HG02588 (cell line): ENCODE measurements at regions not wholly inside any gene's neighbourhood (a gene's known extent, or its start where the extent isn't known, plus 50 kb on each side); places are given as distances from the start of the nearest gene placed in this dataset.
"Not testable (repeated sequence)": the region's sequence is repeated elsewhere in the genome, so short reads cannot be mapped to it uniquely, and the experiment has no call there.

Experiments used
- ATAC-seq: cut with Tn5 transposase; IDR thresholded peaks from one replicate; pipeline ENCODE4 v1.9.1; 2021; ENCODE audit warnings: mild to moderate bottlenecking, moderate library complexity; ENCODE audit not compliant: unreplicated experiment

- no peak for ATAC-seq
Observed at GRCh38 chr3:182388506-182388905, 404.8 kb upstream of the ATP11B start.

GRCh38 chr3:182389071-182389815, 404.1 kb upstream of the ATP11B start:
- ATAC-seq, result no peak

GRCh38 chr3:182390421-182390820, 402.9 kb upstream of the ATP11B start:
- ATAC-seq, result no peak

GRCh38 chr3:182392182-182392937, 400.9 kb upstream of the ATP11B start:
- ATAC-seq, result no peak

GRCh38 chr3:182393151-182393550, 400.2 kb upstream of the ATP11B start:
- no peak for ATAC-seq

- no peak for ATAC-seq
Observed at GRCh38 chr3:182393830-182394367, 399.4 kb upstream of the ATP11B start.

- ATAC-seq, result no peak
Observed at GRCh38 chr3:182397164-182397563, 396.1 kb upstream of the ATP11B start.

GRCh38 chr3:182399978-182400737, 393.1 kb upstream of the ATP11B start:
- ATAC-seq, result no peak

- no peak for ATAC-seq
Observed at GRCh38 chr3:182400838-182401237, 392.5 kb upstream of the ATP11B start.

GRCh38 chr3:182404031-182404430, 389.3 kb upstream of the ATP11B start:
- ATAC-seq, result no peak

- no peak for ATAC-seq
Observed at GRCh38 chr3:182405759-182406158, 387.5 kb upstream of the ATP11B start.

GRCh38 chr3:182406786-182407185, 386.5 kb upstream of the ATP11B start:
- ATAC-seq, result no peak

GRCh38 chr3:182410051-182410450, 383.3 kb upstream of the ATP11B start:
- ATAC-seq, result no peak

GRCh38 chr3:182412066-182412465, 381.2 kb upstream of the ATP11B start:
- no peak for ATAC-seq

- ATAC-seq, result no peak
Observed at GRCh38 chr3:182413061-182413460, 380.2 kb upstream of the ATP11B start.

- no peak for ATAC-seq
Observed at GRCh38 chr3:182413682-182414081, 379.6 kb upstream of the ATP11B start.

- no peak for ATAC-seq
Observed at GRCh38 chr3:182414586-182414985, 378.7 kb upstream of the ATP11B start.

- ATAC-seq, result no peak
Observed at GRCh38 chr3:182420741-182421140, 372.6 kb upstream of the ATP11B start.

GRCh38 chr3:182424006-182424405, 369.3 kb upstream of the ATP11B start:
- no peak for ATAC-seq

- ATAC-seq, result not testable (repeated sequence)
Observed at GRCh38 chr3:182425926-182426718, 367.2 kb upstream of the ATP11B start.
